ENCODE measurements at regions not wholly inside any gene's neighbourhood (a gene's known extent, or its start where the extent isn't known, plus 50 kb on each side); places are given as distances from the start of the nearest gene placed in this dataset.

GRCh38 chr2:111626037-111626864 lies 257.7 kb downstream of the ANAPC1 start:
- Mint-ChIP-seq H3K4me1 (ENCODE audit: low read depth) (peaks cover 26% of the 10 kb centered on the region), H3K36me3 (ENCODE audit: low read depth) (peaks cover 29% of the 10 kb centered on the region), H3K9me3 (ENCODE audit: insufficient read depth) (peaks cover 21% of the 10 kb centered on the region), H3K27me3 (ENCODE audit: low read depth) (peaks cover 7% of the 10 kb centered on the region), H3K4me3 (no peak overlapping the region), H3K27ac (peak overlapping the region; percentile 55)
- DNase-seq = no peak
- peak; percentile 53 for ATAC-seq
- ChIA-PET CTCF (no interaction called here), POLR2A (no interaction called here)

- H3K4me3 Mint-ChIP-seq = no peak overlapping the region
- DNase-seq = no peak
- POLR2A ChIA-PET = no interaction called here
- peaks cover 7% of the 10 kb centered on the region for H3K27me3 Mint-ChIP-seq (ENCODE audit: low read depth)
- ATAC-seq = no peak
- H3K4me1 Mint-ChIP-seq (ENCODE audit: low read depth) = peaks cover 28% of the 10 kb centered on the region
- H3K9me3 Mint-ChIP-seq (ENCODE audit: insufficient read depth) = peaks cover 21% of the 10 kb centered on the region
- peaks cover 34% of the 10 kb centered on the region for H3K36me3 Mint-ChIP-seq (ENCODE audit: low read depth)
- CTCF ChIA-PET = no interaction called here
- H3K27ac Mint-ChIP-seq = no peak overlapping the region
Measured at GRCh38 chr2:111626865-111627163, 257.2 kb downstream of the ANAPC1 start.

DNA sequence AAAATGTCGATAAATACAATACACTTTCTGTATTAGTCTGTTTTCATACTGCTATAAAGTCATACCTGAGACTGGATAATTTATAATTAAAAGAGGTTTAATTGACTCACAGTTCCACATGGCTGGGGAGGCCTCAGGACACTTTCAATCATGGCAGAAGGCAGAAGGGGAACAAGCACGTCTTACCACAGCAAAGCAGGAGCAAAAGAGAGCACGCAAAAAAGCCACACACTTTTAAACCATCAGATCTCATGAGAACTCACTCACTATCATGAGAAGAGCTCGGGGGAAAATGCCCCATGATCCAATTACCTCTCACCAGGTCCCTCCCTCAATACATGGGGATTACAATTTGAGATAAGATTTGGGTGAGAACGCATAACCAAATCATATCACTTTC lies 256.7 kb downstream of the ANAPC1 start:
- H3K4me1 Mint-ChIP-seq (ENCODE audit: low read depth) = peaks cover 33% of the 10 kb centered on the region
- POLR2A ChIA-PET = no interaction called here

DNA sequence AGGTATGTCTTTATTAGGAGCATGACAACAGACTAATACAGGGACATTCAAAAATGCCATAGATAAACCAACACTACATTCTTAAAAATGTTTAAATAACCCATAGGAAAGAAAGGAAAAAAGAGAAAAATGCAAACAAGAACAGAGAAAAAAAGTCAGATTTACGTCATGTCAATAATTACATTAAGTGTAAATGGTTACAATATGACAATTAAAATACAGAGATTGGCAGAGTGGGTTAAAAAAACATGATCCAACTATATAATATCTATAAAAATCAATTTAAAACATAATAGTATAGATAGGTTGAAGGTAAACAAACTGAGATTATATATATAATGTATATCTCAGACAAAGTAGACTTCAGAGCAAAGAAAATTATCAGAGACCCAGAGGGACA lies 255.8 kb downstream of the ANAPC1 start:
- Mint-ChIP-seq H3K9me3 (ENCODE audit: insufficient read depth) (peaks cover 21% of the 10 kb centered on the region), H3K36me3 (ENCODE audit: low read depth) (peaks cover 38% of the 10 kb centered on the region), H3K27me3 (ENCODE audit: low read depth) (peaks cover 7% of the 10 kb centered on the region), H3K4me1 (ENCODE audit: low read depth) (peaks cover 42% of the 10 kb centered on the region), H3K27ac (no peak overlapping the region), H3K4me3 (no peak overlapping the region)
- no peak for DNase-seq
- ChIA-PET POLR2A (no interaction called here), CTCF (no interaction called here)
- ATAC-seq = no peak

More for the DNA sequence above, 256.7 kb downstream of the ANAPC1 start:
- ATAC-seq (no peak), DNase-seq (no peak)
- Mint-ChIP-seq H3K27ac (no peak overlapping the region), H3K4me3 (no peak overlapping the region), H3K9me3 (ENCODE audit: insufficient read depth) (peaks cover 21% of the 10 kb centered on the region), H3K27me3 (ENCODE audit: low read depth) (peaks cover 7% of the 10 kb centered on the region), H3K36me3 (ENCODE audit: low read depth) (peaks cover 34% of the 10 kb centered on the region)
- CTCF ChIA-PET = no interaction called here

DNA sequence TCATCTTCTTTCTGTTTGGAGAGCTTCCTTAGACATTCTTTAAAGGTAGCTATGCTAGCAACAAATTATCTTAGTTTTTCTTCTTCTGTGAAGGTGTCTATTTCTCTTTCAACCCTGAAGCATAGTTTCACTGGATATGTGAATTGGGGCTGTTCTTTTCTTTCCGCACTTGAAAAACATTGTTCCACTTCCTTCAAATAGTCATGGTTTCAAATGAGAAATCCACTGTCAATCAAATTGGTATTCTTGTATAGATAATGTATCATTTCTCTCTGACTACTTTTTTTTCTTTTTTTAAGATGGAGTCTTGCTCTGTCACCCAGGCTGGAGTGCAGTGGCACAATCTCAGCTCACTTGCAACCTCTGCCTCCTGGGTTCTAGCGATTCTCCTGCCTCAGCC lies 254.0 kb downstream of the ANAPC1 start:
- Mint-ChIP-seq H3K4me1 (ENCODE audit: low read depth) (peaks cover 46% of the 10 kb centered on the region), H3K9me3 (ENCODE audit: insufficient read depth) (peaks cover 21% of the 10 kb centered on the region), H3K36me3 (ENCODE audit: low read depth) (peaks cover 41% of the 10 kb centered on the region), H3K4me3 (no peak overlapping the region), H3K27me3 (ENCODE audit: low read depth) (peaks cover 2% of the 10 kb centered on the region), H3K27ac (no peak overlapping the region)
- ATAC-seq = no peak
- DNase-seq = no peak
- ChIA-PET POLR2A (no interaction called here), CTCF (no interaction called here)

GRCh38 chr2:111632661-111633060 lies 251.3 kb downstream of the ANAPC1 start:
- Mint-ChIP-seq H3K27me3 (ENCODE audit: low read depth) (peaks cover 7% of the 10 kb centered on the region), H3K4me3 (peak overlapping the region; percentile 52), H3K4me1 (ENCODE audit: low read depth) (peaks cover 29% of the 10 kb centered on the region), H3K36me3 (ENCODE audit: low read depth) (peaks cover 35% of the 10 kb centered on the region), H3K9me3 (ENCODE audit: insufficient read depth) (peaks cover 8% of the 10 kb centered on the region), H3K27ac (peak overlapping the region; percentile 87)
- ChIA-PET CTCF (interaction anchor here (1.1 to 1.7 kb wide), 2 partner anchors 9 to 13 kb away, joined by 3 to 7 read pairs; no protein-coding TSS in a partner anchor), POLR2A (no interaction called here)
- peak; percentile 61 for DNase-seq
- ATAC-seq = peak; percentile 93

- Mint-ChIP-seq H3K9me3 (ENCODE audit: insufficient read depth) (peaks cover 5% of the 10 kb centered on the region), H3K4me3 (peak overlapping the region; percentile 52), H3K27ac (peak overlapping the region; percentile 87), H3K4me1 (ENCODE audit: low read depth) (peaks cover 29% of the 10 kb centered on the region), H3K27me3 (ENCODE audit: low read depth) (peaks cover 8% of the 10 kb centered on the region), H3K36me3 (ENCODE audit: low read depth) (peaks cover 31% of the 10 kb centered on the region)
- no peak for ATAC-seq
- DNase-seq = peak; percentile 14
- CTCF ChIA-PET = interaction anchor here (1.7 kb wide), 1 partner anchor 9 kb away, joined by 7 read pairs; no protein-coding TSS in a partner anchor
- POLR2A ChIA-PET = no interaction called here
Measured at GRCh38 chr2:111633189-111633588, 250.8 kb downstream of the ANAPC1 start.

DNA sequence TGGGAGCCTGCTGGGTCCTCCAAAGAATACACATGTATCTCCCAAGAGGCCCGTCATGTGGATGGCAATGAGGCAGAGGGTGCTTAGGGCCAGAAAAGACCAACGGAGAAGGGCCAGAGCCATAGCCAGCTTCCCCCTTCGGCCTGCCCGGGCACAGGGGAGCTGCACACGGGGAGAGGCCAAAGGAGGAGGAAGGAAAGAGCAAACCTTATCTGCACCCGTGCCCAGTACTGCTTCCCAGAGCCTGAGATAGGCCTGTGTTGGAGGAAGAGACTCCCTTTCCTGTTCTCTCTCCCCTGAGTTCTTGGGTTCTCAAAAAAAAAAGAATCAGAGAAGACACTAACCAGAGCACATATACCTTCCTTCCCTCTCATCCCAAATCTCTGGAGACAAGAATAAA lies 250.3 kb downstream of the ANAPC1 start:
- ChIA-PET POLR2A (no interaction called here), CTCF (interaction anchor here (1.7 kb wide), 1 partner anchor 10 kb away, joined by 7 read pairs; no protein-coding TSS in a partner anchor)
- Mint-ChIP-seq H3K4me1 (ENCODE audit: low read depth) (peaks cover 29% of the 10 kb centered on the region), H3K27ac (peak overlapping the region; percentile 87), H3K27me3 (ENCODE audit: low read depth) (peaks cover 8% of the 10 kb centered on the region), H3K36me3 (ENCODE audit: low read depth) (peaks cover 29% of the 10 kb centered on the region), H3K4me3 (no peak overlapping the region), H3K9me3 (ENCODE audit: insufficient read depth) (peaks cover 4% of the 10 kb centered on the region)
- DNase-seq (peak; percentile 5), ATAC-seq (no peak)

- ChIA-PET CTCF (no interaction called here), POLR2A (no interaction called here)
- DNase-seq = peak; percentile 28
- Mint-ChIP-seq H3K36me3 (ENCODE audit: low read depth) (peaks cover 24% of the 10 kb centered on the region), H3K9me3 (ENCODE audit: insufficient read depth) (no peaks in the 10 kb centered on the region), H3K4me3 (no peak overlapping the region), H3K27me3 (ENCODE audit: low read depth) (peaks cover 8% of the 10 kb centered on the region), H3K4me1 (ENCODE audit: low read depth) (peaks cover 29% of the 10 kb centered on the region), H3K27ac (peak overlapping the region; percentile 50)
- ATAC-seq = peak; percentile 54
Measured at GRCh38 chr2:111634050-111634794, 249.8 kb downstream of the ANAPC1 start.

DNA sequence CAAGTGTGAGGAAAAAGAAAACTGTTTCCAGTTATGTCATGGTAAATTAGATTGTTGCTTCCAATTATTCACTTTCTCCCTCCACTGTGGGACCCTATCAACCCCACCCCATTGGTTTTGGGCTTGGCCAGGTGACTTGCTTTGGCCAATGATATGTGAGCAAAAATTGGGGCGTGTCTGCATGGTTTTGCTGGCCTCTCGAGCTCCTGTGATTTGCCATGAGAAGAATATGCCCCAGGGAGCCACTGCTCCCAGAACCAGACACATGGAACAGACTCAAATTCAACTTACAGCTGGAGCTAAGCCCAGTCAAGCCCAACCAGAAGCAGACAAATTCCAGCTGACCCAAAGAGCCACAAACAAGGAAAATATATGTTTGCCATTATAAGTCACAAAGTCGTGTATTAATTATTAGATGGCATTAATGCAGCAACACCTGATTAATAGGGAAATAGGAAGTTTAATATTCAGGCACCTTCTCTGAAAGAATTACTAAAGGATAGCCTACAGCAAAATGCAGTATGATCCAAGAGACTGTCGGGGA lies 248.9 kb downstream of the ANAPC1 start:
- Mint-ChIP-seq H3K36me3 (ENCODE audit: low read depth) (peaks cover 20% of the 10 kb centered on the region), H3K4me1 (ENCODE audit: low read depth) (peaks cover 29% of the 10 kb centered on the region), H3K27me3 (ENCODE audit: low read depth) (peaks cover 13% of the 10 kb centered on the region), H3K9me3 (ENCODE audit: insufficient read depth) (no peaks in the 10 kb centered on the region), H3K4me3 (no peak overlapping the region), H3K27ac (no peak overlapping the region)
- peak; percentile 10 for DNase-seq
- ChIA-PET POLR2A (no interaction called here), CTCF (no interaction called here)
- ATAC-seq = no peak

- H3K36me3 Mint-ChIP-seq (ENCODE audit: low read depth) = peaks cover 9% of the 10 kb centered on the region
- POLR2A ChIA-PET = no interaction called here
- H3K4me1 Mint-ChIP-seq (ENCODE audit: low read depth) = peaks cover 32% of the 10 kb centered on the region
- peaks cover 17% of the 10 kb centered on the region for H3K27me3 Mint-ChIP-seq (ENCODE audit: low read depth)
- no peak overlapping the region for H3K27ac Mint-ChIP-seq
- ATAC-seq (no peak), DNase-seq (peak; percentile 2)
- CTCF ChIA-PET = no interaction called here
- H3K4me3 Mint-ChIP-seq = no peak overlapping the region
- no peaks in the 10 kb centered on the region for H3K9me3 Mint-ChIP-seq (ENCODE audit: insufficient read depth)
Measured at GRCh38 chr2:111636905-111637304, 247.1 kb downstream of the ANAPC1 start.

GRCh38 chr2:111638274-111638877 lies 245.6 kb downstream of the ANAPC1 start:
- ATAC-seq (no peak), DNase-seq (peak; percentile 13)
- Mint-ChIP-seq H3K4me3 (no peak overlapping the region), H3K27ac (no peak overlapping the region), H3K4me1 (ENCODE audit: low read depth) (peaks cover 17% of the 10 kb centered on the region), H3K27me3 (ENCODE audit: low read depth) (peaks cover 21% of the 10 kb centered on the region), H3K9me3 (ENCODE audit: insufficient read depth) (no peaks in the 10 kb centered on the region), H3K36me3 (ENCODE audit: low read depth) (peaks cover 5% of the 10 kb centered on the region)
- CTCF ChIA-PET = no interaction called here
- POLR2A ChIA-PET = no interaction called here

All from activated CD8-positive, alpha-beta T cell treated with anti-CD3 and anti-CD28 coated beads, Interleukin-2, amount 10 ng/mL, durations not matched to agents 7 days and 5 days (primary cell).